A673 (cell line): ENCODE measurements at regions not wholly inside any gene's neighbourhood (a gene's known extent, or its start where the extent isn't known, plus 50 kb on each side); places are given as distances from the start of the nearest gene placed in this dataset.

Experiments used
- BruUV-seq: library from RNA; stranded (reverse); fragments of 400-500 nt; replicated peaks from 2 replicates; lab custom pipeline; 2021; lab: Mats Ljungman, UMichigan
- CTCF ChIA-PET: fragments of 300-600 bp; sonication (Branson Sonifier 250); formaldehyde crosslinking; loops from one replicate; lab custom pipeline; 2022; ENCODE audit warnings: antibody characterized with exemption; lab: Charles Lee
- POLR2A ChIA-PET: fragments of 300-600 bp; sonication (Branson Sonifier 250); formaldehyde crosslinking; loops from one replicate; lab custom pipeline; 2022; ENCODE audit warnings: antibody characterized with exemption; ENCODE audit not compliant: low non-redundant PET; lab: Charles Lee
- DNase-seq: peaks from one replicate; pipeline ENCODE4 v3.0.0-alpha.2; 2015; ENCODE audit warnings: low spot score
- H3K27ac ChIP-seq: fragments of 200-600 bp; sonication (generic); 2 replicates; pipeline ENCODE4 v1.5.1; 2016; ENCODE audit warnings: mixed run types, low read depth, mild to moderate bottlenecking, mixed read lengths, antibody characterized with exemption, low read length; ENCODE audit not compliant: poor library complexity, severe bottlenecking
- H3K27me3 ChIP-seq: fragments of 200-600 bp; sonication (generic); replicated peaks from 2 replicates; pipeline ENCODE4 v1.6.1; 2017; ENCODE audit warnings: mixed run types, low read depth, mild to moderate bottlenecking, mixed read lengths, antibody characterized with exemption, low read length; ENCODE audit not compliant: insufficient read depth, poor library complexity
- H3K36me3 ChIP-seq: fragments of 200-600 bp; sonication (generic); 2 replicates; pipeline ENCODE4 v1.6.1; 2016; ENCODE audit warnings: mixed run types, mild to moderate bottlenecking, mixed read lengths, antibody characterized with exemption, low read length; ENCODE audit not compliant: insufficient read depth, poor library complexity, severe bottlenecking
- H3K4me1 ChIP-seq: fragments of 200-600 bp; sonication (generic); 2 replicates; pipeline ENCODE4 v1.6.1; 2017; ENCODE audit warnings: mixed run types, mild to moderate bottlenecking, mixed read lengths, antibody characterized with exemption, low read length; ENCODE audit not compliant: insufficient read depth, poor library complexity, severe bottlenecking
- H3K4me3 ChIP-seq: fragments of 200-600 bp; sonication (generic); 2 replicates; pipeline ENCODE4 v1.5.1; 2016; ENCODE audit warnings: low read depth, mixed run types, mild to moderate bottlenecking, mixed read lengths, low read length; ENCODE audit not compliant: poor library complexity, severe bottlenecking
- H3K9me3 ChIP-seq: fragments of 200-600 bp; sonication (generic); 2 replicates; pipeline ENCODE4 v1.6.1; 2016; ENCODE audit warnings: mixed run types, low read depth, mild to moderate bottlenecking, mixed read lengths, antibody characterized with exemption, low read length; ENCODE audit not compliant: poor library complexity, severe bottlenecking
- EZH2 ChIP-seq: fragments of 200-600 bp; sonication (generic); IDR thresholded peaks from 2 replicates; pipeline ENCODE4 v1.6.1; 2017; ENCODE audit warnings: borderline replicate concordance, low read depth, mild to moderate bottlenecking, mixed read lengths, antibody characterized with exemption, low read length; ENCODE audit not compliant: poor library complexity, severe bottlenecking
- intact Hi-C: fragments of 100-400 bp; cut with micrococcal nuclease; formaldehyde crosslinking; loops from one replicate; pipeline ENCODE4 v1.10.0; 2022; ENCODE audit not compliant: unreplicated experiment
- TF ChIP-seq, protein P1 (sequence below): fragments of 300-800, 200-600 bp; sonication (generic); conservative IDR thresholded peaks from 2 replicates; pipeline ENCODE4 v1.5.1; 2017; ENCODE audit warnings: low read depth, mild to moderate bottlenecking, antibody characterized with exemption, low read length, moderate library complexity, mixed read lengths

- TF ChIP-seq, protein P1, sequence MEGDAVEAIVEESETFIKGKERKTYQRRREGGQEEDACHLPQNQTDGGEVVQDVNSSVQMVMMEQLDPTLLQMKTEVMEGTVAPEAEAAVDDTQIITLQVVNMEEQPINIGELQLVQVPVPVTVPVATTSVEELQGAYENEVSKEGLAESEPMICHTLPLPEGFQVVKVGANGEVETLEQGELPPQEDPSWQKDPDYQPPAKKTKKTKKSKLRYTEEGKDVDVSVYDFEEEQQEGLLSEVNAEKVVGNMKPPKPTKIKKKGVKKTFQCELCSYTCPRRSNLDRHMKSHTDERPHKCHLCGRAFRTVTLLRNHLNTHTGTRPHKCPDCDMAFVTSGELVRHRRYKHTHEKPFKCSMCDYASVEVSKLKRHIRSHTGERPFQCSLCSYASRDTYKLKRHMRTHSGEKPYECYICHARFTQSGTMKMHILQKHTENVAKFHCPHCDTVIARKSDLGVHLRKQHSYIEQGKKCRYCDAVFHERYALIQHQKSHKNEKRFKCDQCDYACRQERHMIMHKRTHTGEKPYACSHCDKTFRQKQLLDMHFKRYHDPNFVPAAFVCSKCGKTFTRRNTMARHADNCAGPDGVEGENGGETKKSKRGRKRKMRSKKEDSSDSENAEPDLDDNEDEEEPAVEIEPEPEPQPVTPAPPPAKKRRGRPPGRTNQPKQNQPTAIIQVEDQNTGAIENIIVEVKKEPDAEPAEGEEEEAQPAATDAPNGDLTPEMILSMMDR: no peak
- no peak for TF ChIP-seq EZH2
- Histone ChIP-seq H3K36me3 (no peaks in the 10 kb centered on the region), H3K27me3 (no peaks in the 10 kb centered on the region), H3K4me1 (no peaks in the 10 kb centered on the region), H3K9me3 (no peaks in the 10 kb centered on the region), H3K4me3 (no peak overlapping the region), H3K27ac (no peak overlapping the region)
- intact Hi-C loops: no loop called here
- no peak for DNase-seq
- no TSS peak for BruUV-seq
- CTCF ChIA-PET: no interaction called here
- POLR2A ChIA-PET: interaction anchor here (0.7 kb wide), 1 partner anchor 178 kb away, joined by 4 read pairs; no protein-coding TSS in a partner anchor
Observed at GRCh38 chr1:96492236-96492635, 229.3 kb upstream of the PTBP2 start.

GRCh38 chr1:96498744-96499340, 222.7 kb upstream of the PTBP2 start:
- ChIA-PET CTCF (no interaction called here), POLR2A (no interaction called here)
- Histone ChIP-seq H3K9me3 (no peaks in the 10 kb centered on the region), H3K4me3 (no peak overlapping the region), H3K27me3 (no peaks in the 10 kb centered on the region), H3K4me1 (no peaks in the 10 kb centered on the region), H3K27ac (no peak overlapping the region), H3K36me3 (no peaks in the 10 kb centered on the region)
- TF ChIP-seq EZH2: no peak
- TF ChIP-seq, protein P1: no peak
- no peak for DNase-seq
- intact Hi-C loops: no loop called here
- BruUV-seq: no TSS peak

DNA sequence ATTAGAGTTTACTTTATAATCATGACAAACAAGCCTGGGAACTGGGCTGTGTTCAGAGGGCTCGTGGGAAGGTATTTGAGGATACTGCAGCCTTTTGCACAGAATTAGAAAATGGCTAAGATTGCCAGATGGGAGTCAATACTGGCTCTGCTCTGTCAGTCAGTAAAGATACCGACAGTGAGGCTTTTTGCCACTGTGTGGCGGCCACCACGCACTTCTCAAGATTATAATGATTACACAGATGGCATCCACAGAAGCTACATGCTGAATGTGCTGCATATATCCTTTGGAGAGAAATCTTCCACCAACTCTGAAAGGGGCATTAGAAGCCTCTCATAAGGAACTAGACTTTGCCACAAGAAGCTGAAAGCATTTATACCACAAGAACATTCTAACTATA, 213.4 kb upstream of the PTBP2 start:
- intact Hi-C loops: no loop called here
- CTCF ChIA-PET: no interaction called here
- Histone ChIP-seq H3K4me1 (no peaks in the 10 kb centered on the region), H3K27me3 (no peaks in the 10 kb centered on the region), H3K9me3 (no peaks in the 10 kb centered on the region), H3K36me3 (no peaks in the 10 kb centered on the region), H3K4me3 (no peak overlapping the region), H3K27ac (no peak overlapping the region)
- BruUV-seq: no TSS peak
- POLR2A ChIA-PET: no interaction called here
- no peak for DNase-seq
- TF ChIP-seq EZH2: no peak
- TF ChIP-seq, protein P1: no peak
